ENCODE measurements at regions not wholly inside any gene's neighbourhood (a gene's known extent, or its start where the extent isn't known, plus 50 kb on each side); places are given as distances from the start of the nearest gene placed in this dataset.

DNA sequence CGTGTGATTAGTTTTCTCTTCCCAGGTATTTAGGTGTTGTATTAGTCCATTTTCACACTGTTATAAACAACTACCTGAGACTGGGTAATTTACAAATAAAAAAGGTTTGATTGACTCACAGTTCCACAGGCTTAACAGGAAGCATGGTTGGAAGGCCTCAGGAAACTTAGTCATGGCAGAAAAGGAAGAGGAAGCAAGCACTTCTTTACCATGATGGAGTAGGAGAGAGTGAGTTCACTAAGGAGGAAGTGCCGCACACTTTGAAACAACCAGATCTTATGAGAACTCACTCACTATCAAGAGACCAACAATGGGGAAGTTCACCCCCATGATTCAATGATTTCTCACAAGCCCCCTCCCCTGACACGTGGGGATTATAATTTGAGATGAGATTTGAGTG lies 1343.7 kb upstream of the GOT2 start:
- no peak for DNase-seq
- H3K4me3 ChIP-seq (replicated peaks in 1 of 3): no peak overlapping the region
- no peaks in the 10 kb centered on the region for H3K36me3 ChIP-seq
- no peaks in the 10 kb centered on the region for H3K4me1 ChIP-seq
- TF ChIP-seq, protein P1, sequence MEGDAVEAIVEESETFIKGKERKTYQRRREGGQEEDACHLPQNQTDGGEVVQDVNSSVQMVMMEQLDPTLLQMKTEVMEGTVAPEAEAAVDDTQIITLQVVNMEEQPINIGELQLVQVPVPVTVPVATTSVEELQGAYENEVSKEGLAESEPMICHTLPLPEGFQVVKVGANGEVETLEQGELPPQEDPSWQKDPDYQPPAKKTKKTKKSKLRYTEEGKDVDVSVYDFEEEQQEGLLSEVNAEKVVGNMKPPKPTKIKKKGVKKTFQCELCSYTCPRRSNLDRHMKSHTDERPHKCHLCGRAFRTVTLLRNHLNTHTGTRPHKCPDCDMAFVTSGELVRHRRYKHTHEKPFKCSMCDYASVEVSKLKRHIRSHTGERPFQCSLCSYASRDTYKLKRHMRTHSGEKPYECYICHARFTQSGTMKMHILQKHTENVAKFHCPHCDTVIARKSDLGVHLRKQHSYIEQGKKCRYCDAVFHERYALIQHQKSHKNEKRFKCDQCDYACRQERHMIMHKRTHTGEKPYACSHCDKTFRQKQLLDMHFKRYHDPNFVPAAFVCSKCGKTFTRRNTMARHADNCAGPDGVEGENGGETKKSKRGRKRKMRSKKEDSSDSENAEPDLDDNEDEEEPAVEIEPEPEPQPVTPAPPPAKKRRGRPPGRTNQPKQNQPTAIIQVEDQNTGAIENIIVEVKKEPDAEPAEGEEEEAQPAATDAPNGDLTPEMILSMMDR (IDR thresholded peaks at IDR 0.05): no peak
- no peak for TF ChIP-seq POLR2A (IDR thresholded peaks at IDR 0.05)
- 76 to 83% methylated on average over 3 of the region's 3 CpGs for WGBS, 2 donors
- no peaks in the 10 kb centered on the region for H3K27me3 ChIP-seq
- H3K9me3 ChIP-seq: no peaks in the 10 kb centered on the region
- intact Hi-C loops (cut with DNase I): no loop called here
- no peak overlapping the region for H3K27ac ChIP-seq

DNA sequence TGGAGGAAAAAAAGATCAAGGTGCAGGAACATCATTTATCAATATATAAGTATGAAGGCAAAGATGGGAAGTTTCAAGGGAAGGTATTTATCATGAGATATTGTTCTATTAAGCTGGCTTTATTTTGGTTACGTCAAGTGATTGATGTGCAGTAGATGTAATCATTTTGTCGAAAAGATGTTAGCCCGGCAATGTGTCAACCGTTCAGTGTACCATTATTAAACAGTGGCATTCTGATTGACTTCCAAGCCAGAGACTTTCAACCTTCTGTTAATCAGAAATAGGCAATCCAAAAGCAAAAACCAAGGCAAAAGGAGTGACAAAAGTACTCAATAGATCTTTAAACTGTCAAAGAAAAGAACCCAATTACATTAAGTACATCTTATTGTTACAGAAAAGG lies 1340.3 kb upstream of the GOT2 start:
- intact Hi-C loops (cut with DNase I): no loop called here
- no peak for TF ChIP-seq POLR2A (IDR thresholded peaks at IDR 0.05)
- TF ChIP-seq, protein P1 (IDR thresholded peaks at IDR 0.05): no peak
- H3K27ac ChIP-seq: no peak overlapping the region
- no peaks in the 10 kb centered on the region for H3K9me3 ChIP-seq
- no peaks in the 10 kb centered on the region for H3K36me3 ChIP-seq
- 89 to 96% methylated on average over 4 of the region's 4 CpGs for WGBS, 2 donors
- no peak for DNase-seq
- H3K27me3 ChIP-seq: no peaks in the 10 kb centered on the region
- no peaks in the 10 kb centered on the region for H3K4me1 ChIP-seq
- no peak overlapping the region for H3K4me3 ChIP-seq (replicated peaks in 1 of 3)

DNA sequence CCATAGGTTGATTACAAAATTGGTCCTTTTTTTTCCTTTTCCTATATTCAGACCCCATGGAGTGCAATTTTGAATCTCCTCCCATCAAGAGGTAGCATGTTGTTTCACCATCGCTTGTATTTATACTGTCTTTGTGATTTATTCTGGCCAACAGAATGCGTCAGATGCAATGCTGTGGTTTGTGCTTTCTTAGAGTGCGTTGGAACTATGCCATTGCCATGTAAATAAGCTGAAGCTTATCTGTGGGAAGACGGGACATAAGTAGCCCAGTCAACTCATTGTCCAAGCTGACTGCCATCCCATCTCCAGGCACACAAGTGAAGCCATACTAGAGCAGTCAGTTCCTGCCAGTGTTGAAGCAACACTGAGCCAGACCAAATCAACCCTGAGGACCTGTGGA lies 1339.3 kb upstream of the GOT2 start:
- H3K4me1 ChIP-seq: no peaks in the 10 kb centered on the region
- WGBS, 2 donors: 77 to 81% methylated on average over 4 of the region's 4 CpGs
- intact Hi-C loops (cut with DNase I): no loop called here
- H3K4me3 ChIP-seq (replicated peaks in 1 of 3): no peak overlapping the region
- no peaks in the 10 kb centered on the region for H3K9me3 ChIP-seq
- H3K36me3 ChIP-seq: no peaks in the 10 kb centered on the region
- TF ChIP-seq, protein P1 (IDR thresholded peaks at IDR 0.05): no peak
- TF ChIP-seq POLR2A (IDR thresholded peaks at IDR 0.05): no peak
- no peaks in the 10 kb centered on the region for H3K27me3 ChIP-seq
- no peak overlapping the region for H3K27ac ChIP-seq
- DNase-seq: no peak

DNA sequence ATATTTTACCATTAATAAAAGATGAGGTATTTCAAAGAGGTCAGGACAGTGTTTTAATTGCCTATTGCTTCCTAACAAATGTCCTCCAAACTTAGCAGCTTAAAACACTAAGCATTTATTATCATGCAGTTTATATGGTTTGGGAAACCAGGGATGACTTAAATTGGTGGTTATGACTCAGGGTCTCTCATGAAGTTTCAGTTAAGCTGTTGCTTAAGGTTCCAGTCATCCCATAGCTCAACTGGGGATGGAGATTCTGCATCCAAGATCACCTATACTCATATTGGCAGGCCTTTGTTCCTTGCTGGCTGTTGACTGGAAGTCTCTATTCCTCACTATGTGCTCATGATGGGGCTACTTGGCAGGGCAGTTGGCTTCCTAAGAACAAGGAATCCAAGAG lies 1329.9 kb upstream of the GOT2 start:
- H3K27me3 ChIP-seq: no peaks in the 10 kb centered on the region
- H3K27ac ChIP-seq: no peak overlapping the region
- DNase-seq: no peak
- H3K9me3 ChIP-seq: no peaks in the 10 kb centered on the region
- no peak for TF ChIP-seq POLR2A (IDR thresholded peaks at IDR 0.05)
- TF ChIP-seq, protein P1 (IDR thresholded peaks at IDR 0.05): no peak
- no peaks in the 10 kb centered on the region for H3K36me3 ChIP-seq
- no peaks in the 10 kb centered on the region for H3K4me1 ChIP-seq
- H3K4me3 ChIP-seq (replicated peaks in 1 of 3): no peak overlapping the region
- intact Hi-C loops (cut with DNase I): no loop called here

DNA sequence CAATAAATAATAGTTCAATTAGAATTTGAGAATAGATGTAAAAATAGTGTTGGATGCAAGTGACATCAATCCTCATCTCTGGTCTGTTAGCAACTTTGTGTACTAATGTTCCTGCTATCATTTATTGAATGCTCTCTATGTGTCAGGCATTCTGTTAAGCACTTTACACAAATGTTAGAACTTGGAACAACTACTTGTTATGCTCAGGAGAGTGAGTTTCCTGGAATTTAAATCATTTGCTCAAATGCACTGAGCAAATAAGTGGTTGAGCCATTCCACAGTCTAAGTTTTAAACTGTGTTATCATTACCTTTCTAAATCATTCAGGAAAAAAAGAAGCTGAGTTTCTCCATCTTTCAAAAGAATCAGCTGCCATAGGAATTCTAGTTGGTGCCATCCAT lies 1327.3 kb upstream of the GOT2 start:
- no peaks in the 10 kb centered on the region for H3K27me3 ChIP-seq
- H3K36me3 ChIP-seq: no peaks in the 10 kb centered on the region
- H3K4me1 ChIP-seq: no peaks in the 10 kb centered on the region
- intact Hi-C loops (cut with DNase I): no loop called here
- H3K27ac ChIP-seq: no peak overlapping the region
- DNase-seq: no peak
- TF ChIP-seq, protein P1 (IDR thresholded peaks at IDR 0.05): no peak
- no peak for TF ChIP-seq POLR2A (IDR thresholded peaks at IDR 0.05)
- H3K9me3 ChIP-seq: no peaks in the 10 kb centered on the region
- H3K4me3 ChIP-seq (replicated peaks in 1 of 3): no peak overlapping the region
